GM21381 (cell line): ENCODE measurements at regions not wholly inside any gene's neighbourhood (a gene's known extent, or its start where the extent isn't known, plus 50 kb on each side); places are given as distances from the start of the nearest gene placed in this dataset.

Source experiments
- ATAC-seq: cut with Tn5 transposase; IDR thresholded peaks from one replicate; pipeline ENCODE4 v1.9.1; 2021; ENCODE audit warnings: mild to moderate bottlenecking, moderate library complexity; ENCODE audit not compliant: unreplicated experiment

- no peak for ATAC-seq
Observed at GRCh38 chr1:59219916-59220315, 77.0 kb upstream of the FGGY start.

GRCh38 chr1:59220356-59220755, 76.5 kb upstream of the FGGY start:
- ATAC-seq, result no peak

GRCh38 chr1:59223198-59223597, 73.7 kb upstream of the FGGY start:
- ATAC-seq, result no peak

- ATAC-seq, result no peak
Observed at GRCh38 chr1:59223989-59224634, 72.8 kb upstream of the FGGY start.

- no peak for ATAC-seq
Observed at GRCh38 chr1:59225594-59226316, 71.1 kb upstream of the FGGY start.

GRCh38 chr1:59229138-59229537, 67.8 kb upstream of the FGGY start:
- ATAC-seq, result no peak

GRCh38 chr1:59230622-59231021, 66.3 kb upstream of the FGGY start:
- ATAC-seq, result no peak

GRCh38 chr1:59232216-59232615, 64.7 kb upstream of the FGGY start:
- ATAC-seq, result no peak

GRCh38 chr1:59233444-59233843, 63.5 kb upstream of the FGGY start:
- no peak for ATAC-seq

- no peak for ATAC-seq
Observed at GRCh38 chr1:59236721-59237545, 60.0 kb upstream of the FGGY start.

GRCh38 chr1:59237900-59238299, 59.0 kb upstream of the FGGY start:
- no peak for ATAC-seq

- ATAC-seq, result no peak
Observed at GRCh38 chr1:59238333-59238934, 58.5 kb upstream of the FGGY start.

- ATAC-seq, result no peak
Observed at GRCh38 chr1:59238993-59239392, 57.9 kb upstream of the FGGY start.

GRCh38 chr1:59241909-59242308, 55.0 kb upstream of the FGGY start:
- ATAC-seq, result no peak

GRCh38 chr1:59242370-59242769, 54.5 kb upstream of the FGGY start:
- no peak for ATAC-seq

GRCh38 chr1:59243550-59243949, 53.3 kb upstream of the FGGY start:
- no peak for ATAC-seq

- no peak for ATAC-seq
Observed at GRCh38 chr1:59243978-59244377, 52.9 kb upstream of the FGGY start.

GRCh38 chr1:59244891-59245290, 52.0 kb upstream of the FGGY start:
- no peak for ATAC-seq
